GM20000 (cell line): ENCODE measurements at regions not wholly inside any gene's neighbourhood (a gene's known extent, or its start where the extent isn't known, plus 50 kb on each side); places are given as distances from the start of the nearest gene placed in this dataset.

ENCODE experiments used
- DNase-seq: peaks from one replicate; pipeline ENCODE4 v3.0.0; 2012; ENCODE audit warnings: low spot score
- CTCF ChIP-seq: IDR thresholded peaks from 2 replicates; pipeline ENCODE4 v1.5.1; 2012; ENCODE audit warnings: mild to moderate bottlenecking, control low read depth; ENCODE audit errors: extremely low read depth, missing control alignments

- DNase-seq = no peak
- TF ChIP-seq CTCF = no peak
Observed at GRCh38 chr3:159904455-159904854, 84.2 kb upstream of the IL12A start.

GRCh38 chr3:159904911-159905310, 83.7 kb upstream of the IL12A start:
- no peak for TF ChIP-seq CTCF
- DNase-seq = no peak

- DNase-seq = no peak
- no peak for TF ChIP-seq CTCF
Observed at GRCh38 chr3:159907828-159908227, 80.8 kb upstream of the IL12A start.

GRCh38 chr3:159910991-159911663, 77.5 kb upstream of the IL12A start:
- peak; percentile 55 for DNase-seq
- no peak for TF ChIP-seq CTCF

- no peak for DNase-seq
- TF ChIP-seq CTCF = no peak
Observed at GRCh38 chr3:159911664-159912037, 77.0 kb upstream of the IL12A start.

- no peak for TF ChIP-seq CTCF
- DNase-seq = no peak
Observed at GRCh38 chr3:159913712-159914414, 74.8 kb upstream of the IL12A start.

- DNase-seq = no peak
- TF ChIP-seq CTCF = no peak
Observed at GRCh38 chr3:159914426-159914825, 74.2 kb upstream of the IL12A start.
